A549 (cell line): ENCODE measurements at regions not wholly inside any gene's neighbourhood (a gene's known extent, or its start where the extent isn't known, plus 50 kb on each side); places are given as distances from the start of the nearest gene placed in this dataset.
A peak's percentile ranks its signal among the peaks of the same experiment; 100 is the strongest.

ENCODE experiments used
- ATAC-seq, 2 experiments: fragments of 200-7000 bp in 1 of 2; fragments of >200 bp in 1 of 2; cut with Nextera tagmentation in 1 of 2; cut with Tn5 transposase in 1 of 2; 3 replicates each; pipeline versions ENCODE4 v1.8.0 to v1.9.1; 2018 to 2020; ENCODE audit warnings: mild to moderate bottlenecking in 1 of 2, moderate library complexity in 1 of 2
- CTCF ChIA-PET: fragments of 300-600 bp; sonication (Branson Sonifier 250); formaldehyde crosslinking; extraction: SDS; loops from one replicate; lab custom pipeline; 2021; ENCODE audit warnings: antibody characterized with exemption, inconsistent platforms; lab: Yijun Ruan, JAX
- POLR2A ChIA-PET: fragments of 350-600 bp; formaldehyde crosslinking; extraction: SDS; loops from one replicate; lab custom pipeline; 2021; ENCODE audit warnings: antibody characterized with exemption, inconsistent platforms; lab: Yijun Ruan, JAX
- DNase-seq, 2 experiments: peaks; one replicate each; pipeline versions ENCODE4 v3.0.0 to v3.0.0-alpha.2; 2011 to 2016; ENCODE audit warnings: low read depth in 1 of 2, low spot score in 1 of 2
- FAIRE-seq: peaks from 2 replicates; lab custom pipeline; 2011; peaks lifted over from hg19 to GRCh38; lab: Jason Lieb, UNC
- H3K27ac ChIP-seq, 2 experiments: fragments of >200 bp; sonication (Bioruptor Twin); formaldehyde crosslinking; 3 replicates each; pipeline ENCODE4 v1.5.1; 2016 to 2017
- H3K4me1 ChIP-seq: fragments of >200 bp; sonication (Bioruptor Twin); formaldehyde crosslinking; 3 replicates; pipeline ENCODE4 v1.6.1; 2016
- H3K4me2 ChIP-seq: fragments of >200 bp; sonication (Bioruptor Twin); formaldehyde crosslinking; 3 replicates; pipeline ENCODE4 v1.6.1; 2016
- H3K4me3 ChIP-seq: fragments of >200 bp; sonication (Bioruptor Twin); formaldehyde crosslinking; 3 replicates; pipeline ENCODE4 v1.5.1; 2016
- H3K9me3 ChIP-seq: fragments of >200 bp; sonication (Bioruptor Twin); formaldehyde crosslinking; 3 replicates; pipeline ENCODE4 v1.6.1; 2016
- CBX2 ChIP-seq: fragments of 200-600 bp; sonication (generic); IDR thresholded peaks from 2 replicates; pipeline ENCODE4 v1.6.1; 2016; ENCODE audit warnings: low read depth, mild to moderate bottlenecking, borderline replicate concordance
- EHF ChIP-seq: fragments of 250-450 bp; sonication (Bioruptor Pico); IDR thresholded peaks from 2 replicates; pipeline ENCODE4 v1.5.0; 2020; ENCODE audit warnings: mild to moderate bottlenecking
- EHMT2 ChIP-seq: fragments of 200-600 bp; sonication (generic); IDR thresholded peaks from 2 replicates; pipeline ENCODE4 v1.6.1; 2016; ENCODE audit warnings: antibody characterized with exemption, low read depth, mild to moderate bottlenecking, moderate library complexity
- EP300 ChIP-seq, 2 experiments: fragments of >200 bp; sonication (Bioruptor Twin); formaldehyde crosslinking; IDR thresholded peaks; 2 replicates in 1 of 2; 3 replicates in 1 of 2; pipeline ENCODE4 v1.6.1; 2016 to 2017
- FOSL2 ChIP-seq, 2 experiments: fragments of 450-650 bp in 1 of 2; fragments of >200 bp in 1 of 2; sonication (Bioruptor Twin) in 1 of 2; formaldehyde crosslinking; IDR thresholded peaks; 2 replicates each; pipeline versions ENCODE4 v1.5.0 to v1.6.1; 2016 to 2020; ENCODE audit warnings: mild to moderate bottlenecking in 1 of 2, moderate library complexity in 1 of 2
- FOXS1 ChIP-seq: fragments of 250-450 bp; sonication (Bioruptor Pico); IDR thresholded peaks from 2 replicates; pipeline ENCODE4 v1.5.0; 2020; ENCODE audit warnings: mild to moderate bottlenecking, moderate library complexity
- HEYL ChIP-seq: fragments of 250-450 bp; sonication (Bioruptor Pico); IDR thresholded peaks from 2 replicates; pipeline ENCODE4 v1.8.0; 2021; ENCODE audit warnings: mild to moderate bottlenecking, moderate library complexity
- HOXA7 ChIP-seq: fragments of 250-450 bp; sonication (Bioruptor Pico); IDR thresholded peaks from 2 replicates; pipeline ENCODE4 v1.5.0; 2020; ENCODE audit warnings: mild to moderate bottlenecking, moderate library complexity
- HOXB5 ChIP-seq: fragments of 250-450 bp; sonication (Bioruptor Pico); IDR thresholded peaks from 2 replicates; pipeline ENCODE4 v1.5.0; 2020; ENCODE audit warnings: mild to moderate bottlenecking, moderate library complexity
- JUN ChIP-seq, 2 experiments: fragments of >200 bp; sonication (Bioruptor Twin); formaldehyde crosslinking; IDR thresholded peaks; 2 replicates in 1 of 2; 3 replicates in 1 of 2; pipeline ENCODE4 v1.6.1; 2016 to 2017
- KDM5A ChIP-seq: fragments of 200-600 bp; sonication (generic); IDR thresholded peaks from 2 replicates; pipeline ENCODE4 v1.6.1; 2016; ENCODE audit warnings: antibody characterized with exemption, mild to moderate bottlenecking
- MAFK ChIP-seq: fragments of 450-650 bp; IDR thresholded peaks from 2 replicates; pipeline ENCODE4 v1.6.1; 2014; ENCODE audit not compliant: partially characterized antibody
- NFE2L2 ChIP-seq: fragments of 150-350 bp; conservative IDR thresholded peaks from 2 replicates; pipeline ENCODE4 v1.6.1; 2014; ENCODE audit warnings: low read length
- NR3C1 ChIP-seq: fragments of >200 bp; sonication (Bioruptor Twin); formaldehyde crosslinking; IDR thresholded peaks from 3 replicates; pipeline ENCODE4 v1.6.1; 2017
- PHF8 ChIP-seq: fragments of 200-600 bp; sonication (generic); IDR thresholded peaks from 2 replicates; pipeline ENCODE4 v1.6.1; 2016; ENCODE audit warnings: low read depth, mild to moderate bottlenecking, antibody characterized with exemption, moderate library complexity, borderline replicate concordance
- RAD21 ChIP-seq, 2 experiments: fragments of >200 bp in 1 of 2; sonication (Bioruptor Twin) in 1 of 2; formaldehyde crosslinking in 1 of 2; IDR thresholded peaks in 1 of 2; conservative IDR thresholded peaks in 1 of 2; 2 replicates in 1 of 2; 3 replicates in 1 of 2; pipeline ENCODE4 v1.6.1; 2012 to 2018; ENCODE audit warnings: inconsistent platforms in 1 of 2
- RCOR1 ChIP-seq: fragments of 150-350 bp; IDR thresholded peaks from 2 replicates; pipeline ENCODE4 v1.6.1; 2014; ENCODE audit warnings: antibody characterized with exemption, low read length, low read depth
- RNF2 ChIP-seq: fragments of 200-600 bp; sonication (generic); IDR thresholded peaks from 2 replicates; pipeline ENCODE4 v1.6.1; 2016; ENCODE audit warnings: low read depth, mild to moderate bottlenecking, antibody characterized with exemption, moderate library complexity, borderline replicate concordance
- SREBF2 ChIP-seq: fragments of 450-650 bp; IDR thresholded peaks from 2 replicates; pipeline ENCODE4 v1.6.1; 2014; ENCODE audit warnings: mild to moderate bottlenecking, moderate library complexity
- TFCP2L1 ChIP-seq: fragments of 250-450 bp; sonication (Bioruptor Pico); IDR thresholded peaks from 2 replicates; pipeline ENCODE4 v1.5.0; 2021; ENCODE audit warnings: mild to moderate bottlenecking
- TP53 ChIP-seq: fragments of 250-450 bp; sonication (Bioruptor Pico); IDR thresholded peaks from 2 replicates; pipeline ENCODE4 v1.5.0; 2021; ENCODE audit warnings: mild to moderate bottlenecking, moderate library complexity
- ZC3H11A ChIP-seq: fragments of 450-650 bp; IDR thresholded peaks from 2 replicates; pipeline ENCODE4 v1.6.1; 2014; ENCODE audit warnings: antibody characterized with exemption, mild to moderate bottlenecking
- ZFP36 ChIP-seq: fragments of 450-650 bp; IDR thresholded peaks from 2 replicates; pipeline ENCODE4 v1.6.1; 2014; ENCODE audit warnings: borderline replicate concordance; ENCODE audit not compliant: partially characterized antibody
- WGBS: methylation state at CpG from one replicate; pipeline ENCODE4 v1.1.6; 2017; ENCODE audit errors: missing lambda C conversion rate; 5-methylcytosine and 5-hydroxymethylcytosine counted together
- TF ChIP-seq, protein P1 (sequence below): fragments of >200 bp; sonication (Bioruptor Twin); formaldehyde crosslinking; IDR thresholded peaks from 3 replicates; pipeline ENCODE4 v1.6.1; 2016
- TF ChIP-seq, protein P2 (sequence below): fragments of 250-450 bp; sonication (Bioruptor Pico); IDR thresholded peaks from 2 replicates; pipeline ENCODE4 v1.5.0; 2021; ENCODE audit warnings: mild to moderate bottlenecking, moderate library complexity, borderline replicate concordance
- TF ChIP-seq, protein P3 (sequence below): fragments of >200 bp; sonication (Bioruptor Twin); formaldehyde crosslinking; IDR thresholded peaks from 3 replicates; pipeline ENCODE4 v1.5.1; 2016
- TF ChIP-seq, protein P4 (sequence below): fragments of 150-350 bp; IDR thresholded peaks from 2 replicates; pipeline ENCODE4 v1.6.1; 2014; ENCODE audit warnings: low read depth, mild to moderate bottlenecking, low read length
- TF ChIP-seq, protein P5 (sequence below): IDR thresholded peaks from 2 replicates; pipeline ENCODE4 v1.6.1; 2012

DNA sequence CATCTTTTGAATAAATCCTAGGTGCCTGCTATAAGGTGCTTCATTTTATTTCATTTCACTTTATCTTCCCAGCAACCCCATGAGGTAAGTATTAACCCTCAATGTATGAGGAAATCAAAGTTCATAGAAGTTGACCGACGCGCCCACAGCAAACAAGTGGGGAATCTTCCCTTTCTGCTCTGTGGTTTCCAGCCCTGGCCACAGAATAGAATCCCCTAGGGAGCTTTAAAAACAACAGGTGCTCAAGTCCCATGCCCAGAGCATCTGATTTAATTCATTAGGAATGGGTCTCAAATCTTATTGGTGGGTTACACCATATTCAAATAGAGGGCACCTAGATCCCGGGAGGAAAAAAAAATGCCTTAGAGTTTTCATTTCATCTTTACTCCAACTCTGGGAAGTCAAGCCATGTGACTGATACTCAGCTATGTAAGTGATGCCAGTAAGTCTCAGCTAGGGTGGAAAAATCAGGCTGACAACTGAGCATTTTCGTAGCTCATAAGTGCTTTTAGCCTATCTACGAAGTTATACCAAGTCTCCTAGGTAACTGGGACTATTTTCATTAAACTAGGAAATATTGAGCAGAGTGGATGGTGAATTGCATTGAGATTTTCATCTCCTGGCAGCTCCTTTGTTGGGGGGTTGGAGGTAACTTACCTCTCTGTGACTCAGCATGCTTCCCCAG, 353.4 kb upstream of the SLC30A5 start (continued):
- TF ChIP-seq, protein P1, sequence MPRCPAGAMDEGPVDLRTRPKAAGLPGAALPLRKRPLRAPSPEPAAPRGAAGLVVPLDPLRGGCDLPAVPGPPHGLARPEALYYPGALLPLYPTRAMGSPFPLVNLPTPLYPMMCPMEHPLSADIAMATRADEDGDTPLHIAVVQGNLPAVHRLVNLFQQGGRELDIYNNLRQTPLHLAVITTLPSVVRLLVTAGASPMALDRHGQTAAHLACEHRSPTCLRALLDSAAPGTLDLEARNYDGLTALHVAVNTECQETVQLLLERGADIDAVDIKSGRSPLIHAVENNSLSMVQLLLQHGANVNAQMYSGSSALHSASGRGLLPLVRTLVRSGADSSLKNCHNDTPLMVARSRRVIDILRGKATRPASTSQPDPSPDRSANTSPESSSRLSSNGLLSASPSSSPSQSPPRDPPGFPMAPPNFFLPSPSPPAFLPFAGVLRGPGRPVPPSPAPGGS: no peak

DNA sequence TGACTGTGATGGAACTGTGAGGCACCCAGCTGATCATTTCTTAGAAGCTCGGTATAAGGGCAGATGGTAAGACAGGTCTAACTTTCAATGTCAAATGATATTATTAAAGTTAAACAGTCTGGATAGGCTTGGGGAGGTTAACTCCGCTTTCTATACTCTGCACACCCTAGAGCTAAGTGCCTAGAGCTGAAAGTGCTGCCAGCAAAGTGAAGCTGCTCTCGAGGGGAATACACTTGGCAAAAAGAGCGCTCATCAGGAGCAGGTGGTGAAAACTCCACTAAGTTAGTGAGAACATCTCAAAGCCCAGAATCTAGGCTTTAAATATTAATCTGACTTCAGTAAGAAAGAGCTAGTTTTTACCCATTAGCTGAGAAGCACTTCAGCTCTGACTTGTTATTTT, 349.6 kb upstream of the SLC30A5 start:
- WGBS: 79% methylated on average over 4 of the region's 4 CpGs

DNA sequence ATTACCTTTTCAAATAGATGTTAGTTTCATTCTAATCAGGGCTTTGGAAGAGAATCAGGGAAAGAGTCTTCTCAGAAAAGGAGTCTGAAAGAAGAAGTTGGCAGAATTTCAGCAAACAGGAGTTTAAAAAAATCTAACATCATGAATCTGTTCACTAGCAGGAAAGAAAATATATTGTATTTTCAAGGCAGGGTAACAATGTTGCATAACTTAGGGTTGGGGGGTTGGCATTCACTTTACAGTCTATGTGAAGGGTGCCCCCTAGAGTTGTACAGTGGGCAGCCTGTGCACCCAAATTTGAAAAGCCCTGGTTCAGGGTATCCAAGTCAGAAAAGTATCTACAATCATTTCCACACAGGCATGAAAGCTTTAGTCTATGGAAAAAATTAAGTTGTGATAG, 348.4 kb upstream of the SLC30A5 start:
- ATAC-seq (no peak), DNase-seq (peak in 1 of 2 experiments; percentile 17)
- TF ChIP-seq KDM5A: no peak
- TF ChIP-seq NR3C1: no peak
- no peak for TF ChIP-seq EHF (CRISPR knock-in tag)
- no peak for TF ChIP-seq CBX2
- no peak for TF ChIP-seq HEYL (CRISPR knock-in tag)
- no peak for TF ChIP-seq HOXA7 (CRISPR knock-in tag)
- no peak for TF ChIP-seq JUN (IDR thresholded peaks at IDR 0.05)
- TF ChIP-seq, protein P2, sequence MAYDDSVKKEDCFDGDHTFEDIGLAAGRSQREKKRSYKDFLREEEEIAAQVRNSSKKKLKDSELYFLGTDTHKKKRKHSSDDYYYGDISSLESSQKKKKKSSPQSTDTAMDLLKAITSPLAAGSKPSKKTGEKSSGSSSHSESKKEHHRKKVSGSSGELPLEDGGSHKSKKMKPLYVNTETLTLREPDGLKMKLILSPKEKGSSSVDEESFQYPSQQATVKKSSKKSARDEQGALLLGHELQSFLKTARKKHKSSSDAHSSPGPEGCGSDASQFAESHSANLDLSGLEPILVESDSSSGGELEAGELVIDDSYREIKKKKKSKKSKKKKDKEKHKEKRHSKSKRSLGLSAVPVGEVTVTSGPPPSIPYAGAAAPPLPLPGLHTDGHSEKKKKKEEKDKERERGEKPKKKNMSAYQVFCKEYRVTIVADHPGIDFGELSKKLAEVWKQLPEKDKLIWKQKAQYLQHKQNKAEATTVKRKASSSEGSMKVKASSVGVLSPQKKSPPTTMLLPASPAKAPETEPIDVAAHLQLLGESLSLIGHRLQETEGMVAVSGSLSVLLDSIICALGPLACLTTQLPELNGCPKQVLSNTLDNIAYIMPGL (CRISPR knock-in tag): no peak
- no peak for TF ChIP-seq MAFK
- TF ChIP-seq, protein P3, sequence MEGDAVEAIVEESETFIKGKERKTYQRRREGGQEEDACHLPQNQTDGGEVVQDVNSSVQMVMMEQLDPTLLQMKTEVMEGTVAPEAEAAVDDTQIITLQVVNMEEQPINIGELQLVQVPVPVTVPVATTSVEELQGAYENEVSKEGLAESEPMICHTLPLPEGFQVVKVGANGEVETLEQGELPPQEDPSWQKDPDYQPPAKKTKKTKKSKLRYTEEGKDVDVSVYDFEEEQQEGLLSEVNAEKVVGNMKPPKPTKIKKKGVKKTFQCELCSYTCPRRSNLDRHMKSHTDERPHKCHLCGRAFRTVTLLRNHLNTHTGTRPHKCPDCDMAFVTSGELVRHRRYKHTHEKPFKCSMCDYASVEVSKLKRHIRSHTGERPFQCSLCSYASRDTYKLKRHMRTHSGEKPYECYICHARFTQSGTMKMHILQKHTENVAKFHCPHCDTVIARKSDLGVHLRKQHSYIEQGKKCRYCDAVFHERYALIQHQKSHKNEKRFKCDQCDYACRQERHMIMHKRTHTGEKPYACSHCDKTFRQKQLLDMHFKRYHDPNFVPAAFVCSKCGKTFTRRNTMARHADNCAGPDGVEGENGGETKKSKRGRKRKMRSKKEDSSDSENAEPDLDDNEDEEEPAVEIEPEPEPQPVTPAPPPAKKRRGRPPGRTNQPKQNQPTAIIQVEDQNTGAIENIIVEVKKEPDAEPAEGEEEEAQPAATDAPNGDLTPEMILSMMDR: peak; percentile 34
- no peak for TF ChIP-seq TFCP2L1 (CRISPR knock-in tag)
- no peak for TF ChIP-seq EP300 (IDR thresholded peaks at IDR 0.05)
- TF ChIP-seq RNF2: no peak
- TF ChIP-seq, protein P4, sequence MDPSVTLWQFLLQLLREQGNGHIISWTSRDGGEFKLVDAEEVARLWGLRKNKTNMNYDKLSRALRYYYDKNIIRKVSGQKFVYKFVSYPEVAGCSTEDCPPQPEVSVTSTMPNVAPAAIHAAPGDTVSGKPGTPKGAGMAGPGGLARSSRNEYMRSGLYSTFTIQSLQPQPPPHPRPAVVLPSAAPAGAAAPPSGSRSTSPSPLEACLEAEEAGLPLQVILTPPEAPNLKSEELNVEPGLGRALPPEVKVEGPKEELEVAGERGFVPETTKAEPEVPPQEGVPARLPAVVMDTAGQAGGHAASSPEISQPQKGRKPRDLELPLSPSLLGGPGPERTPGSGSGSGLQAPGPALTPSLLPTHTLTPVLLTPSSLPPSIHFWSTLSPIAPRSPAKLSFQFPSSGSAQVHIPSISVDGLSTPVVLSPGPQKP: no peak
- no peak for TF ChIP-seq ZC3H11A
- TF ChIP-seq NFE2L2: no peak

More for the DNA sequence above, 349.6 kb upstream of the SLC30A5 start:
- Histone ChIP-seq H3K9me3 (no peaks in the 10 kb centered on the region), H3K4me3 (no peak overlapping the region), H3K4me2 (no peak overlapping the region)
- ATAC-seq: no peak
- POLR2A ChIA-PET: no interaction called here
- no peak for DNase-seq
- CTCF ChIA-PET: interaction anchor here (1.1 kb wide), 1 partner anchor 11 kb away, joined by 5 read pairs; no protein-coding TSS in a partner anchor
- TF ChIP-seq PHF8 (no peak), TP53 (CRISPR knock-in tag) (no peak), SREBF2 (no peak), EHMT2 (no peak), RNF2 (no peak), CBX2 (no peak), RCOR1 (no peak), RAD21 (conservative IDR thresholded peaks at IDR 0.05 in 1 of 2, IDR thresholded peaks at IDR 0.05 in 1 of 2) (no peak), HOXB5 (no peak), EHF (CRISPR knock-in tag) (no peak), FOSL2 (IDR thresholded peaks at IDR 0.05) (no peak), FOSL2 (CRISPR knock-in tag; IDR thresholded peaks at IDR 0.05) (no peak), FOXS1 (CRISPR knock-in tag) (no peak), ZFP36 (no peak), KDM5A (no peak)
- TF ChIP-seq, protein P4: no peak
- TF ChIP-seq, protein P2 (CRISPR knock-in tag): no peak
- TF ChIP-seq, protein P5, sequence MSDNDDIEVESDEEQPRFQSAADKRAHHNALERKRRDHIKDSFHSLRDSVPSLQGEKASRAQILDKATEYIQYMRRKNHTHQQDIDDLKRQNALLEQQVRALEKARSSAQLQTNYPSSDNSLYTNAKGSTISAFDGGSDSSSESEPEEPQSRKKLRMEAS: no peak
- TF ChIP-seq, all 56 proteins: peak for 0
- no peak for FAIRE-seq
- Histone ChIP-seq H3K4me1 (peaks cover 6% of the 10 kb centered on the region; the same call in 2 of the 3 replicates), H3K27ac (no peak overlapping the region)

More for the DNA sequence above, 348.4 kb upstream of the SLC30A5 start:
- FAIRE-seq: no peak
- Histone ChIP-seq H3K27ac (no peak overlapping the region), H3K4me1 (peaks cover 6% of the 10 kb centered on the region; the same call in 2 of the 3 replicates), H3K4me3 (no peak overlapping the region), H3K9me3 (no peaks in the 10 kb centered on the region), H3K4me2 (no peak overlapping the region)
- ChIA-PET CTCF (no interaction called here), POLR2A (no interaction called here)
